GM18520 (cell line): ENCODE measurements at regions not wholly inside any gene's neighbourhood (a gene's known extent, or its start where the extent isn't known, plus 50 kb on each side); places are given as distances from the start of the nearest gene placed in this dataset.
"Not testable (repeated sequence)": the region's sequence is repeated elsewhere in the genome, so short reads cannot be mapped to it uniquely, and the experiment has no call there.

Experiments used
- ATAC-seq: cut with Tn5 transposase; IDR thresholded peaks from one replicate; pipeline ENCODE4 v1.9.1; 2021; ENCODE audit not compliant: unreplicated experiment

GRCh38 chr18:78813156-78813555, 166.5 kb upstream of the SALL3 start:
- no peak for ATAC-seq

- no peak for ATAC-seq
These were observed 165.5 kb upstream of the SALL3 start for GRCh38 chr18:78813936-78814710.

DNA sequence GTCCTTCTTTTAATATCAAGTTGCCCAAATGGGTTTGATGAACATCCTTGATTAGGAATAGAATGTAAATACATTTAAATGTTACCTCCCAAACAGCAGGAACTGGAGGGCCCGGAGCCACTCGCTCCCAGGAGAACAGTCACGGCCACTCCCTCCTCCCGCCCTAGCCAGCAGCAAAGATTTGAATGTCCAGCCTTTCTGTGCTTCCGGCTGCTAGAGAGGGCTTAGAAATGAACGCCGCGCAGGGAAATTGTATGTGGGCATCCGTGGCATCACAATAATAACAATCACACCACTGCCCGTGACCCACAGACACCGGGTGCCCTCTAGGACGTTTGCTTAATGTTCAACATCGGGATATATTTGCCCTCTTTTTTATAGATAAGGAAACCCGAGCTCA, 164.9 kb upstream of the SALL3 start:
- no peak for ATAC-seq

DNA sequence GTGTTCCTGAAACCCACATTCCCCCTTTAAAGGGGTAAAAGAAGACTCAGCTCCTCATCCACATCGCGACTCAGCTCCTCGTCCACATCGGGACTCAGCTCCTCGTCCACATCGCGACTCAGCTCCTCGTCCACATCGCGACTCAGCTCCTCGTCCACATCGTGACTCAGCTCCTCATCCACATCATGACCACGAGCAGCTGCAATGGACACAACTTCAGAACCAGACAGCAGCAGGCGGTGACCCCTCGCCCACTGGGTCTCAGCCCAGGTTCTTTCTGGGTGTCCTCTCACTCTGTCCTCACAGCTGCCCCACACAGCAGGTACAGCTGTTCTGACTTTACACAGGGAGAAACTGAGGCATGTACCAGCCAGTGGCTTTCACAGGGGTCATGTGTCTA, 163.5 kb upstream of the SALL3 start:
- no peak for ATAC-seq

- no peak for ATAC-seq
These were observed 162.7 kb upstream of the SALL3 start for GRCh38 chr18:78816916-78817315.

- no peak for ATAC-seq
These were observed 161.1 kb upstream of the SALL3 start for GRCh38 chr18:78818495-78818894.

DNA sequence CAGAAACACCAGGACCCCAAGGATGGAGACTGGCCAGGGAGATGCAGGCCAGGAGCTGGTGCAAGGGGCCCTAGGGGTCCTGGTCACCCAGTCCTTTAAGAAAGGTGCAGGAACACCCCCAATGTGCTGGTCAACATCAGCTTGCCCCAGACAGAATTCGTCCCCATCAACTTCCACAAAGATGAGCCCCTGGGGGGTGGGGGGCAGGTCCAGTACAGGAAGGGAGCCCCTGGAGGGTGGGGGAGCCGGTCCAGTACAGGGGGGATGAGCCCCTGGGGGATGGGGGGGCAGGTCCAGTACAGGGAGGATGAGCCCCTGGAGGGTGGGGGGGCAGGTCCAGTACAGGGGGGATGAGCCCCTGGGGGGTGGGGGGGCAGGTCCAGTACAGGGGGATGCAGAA, 160.7 kb upstream of the SALL3 start:
- no peak for ATAC-seq

- no peak for ATAC-seq
These were observed 159.3 kb upstream of the SALL3 start for GRCh38 chr18:78820161-78820834.

DNA sequence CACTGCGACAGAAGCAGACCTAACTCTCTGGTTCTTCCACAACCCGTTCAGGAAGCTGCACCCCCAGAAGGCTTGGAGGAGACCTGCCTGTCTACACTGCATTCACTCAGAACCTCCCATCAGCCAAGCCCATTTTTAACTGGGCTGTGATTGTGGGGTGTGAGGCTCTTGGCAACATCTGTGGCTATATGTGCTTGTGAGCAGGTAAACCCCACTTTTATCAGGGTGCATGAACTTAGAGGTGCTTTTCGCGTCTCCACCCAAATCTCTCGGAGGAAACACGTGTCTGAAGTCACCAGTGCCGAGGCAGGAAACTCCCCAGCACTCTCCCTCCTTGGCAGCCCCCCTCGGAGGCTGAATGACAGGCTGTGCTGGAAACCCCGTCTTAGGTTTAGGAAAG, 158.2 kb upstream of the SALL3 start:
- ATAC-seq = no peak

DNA sequence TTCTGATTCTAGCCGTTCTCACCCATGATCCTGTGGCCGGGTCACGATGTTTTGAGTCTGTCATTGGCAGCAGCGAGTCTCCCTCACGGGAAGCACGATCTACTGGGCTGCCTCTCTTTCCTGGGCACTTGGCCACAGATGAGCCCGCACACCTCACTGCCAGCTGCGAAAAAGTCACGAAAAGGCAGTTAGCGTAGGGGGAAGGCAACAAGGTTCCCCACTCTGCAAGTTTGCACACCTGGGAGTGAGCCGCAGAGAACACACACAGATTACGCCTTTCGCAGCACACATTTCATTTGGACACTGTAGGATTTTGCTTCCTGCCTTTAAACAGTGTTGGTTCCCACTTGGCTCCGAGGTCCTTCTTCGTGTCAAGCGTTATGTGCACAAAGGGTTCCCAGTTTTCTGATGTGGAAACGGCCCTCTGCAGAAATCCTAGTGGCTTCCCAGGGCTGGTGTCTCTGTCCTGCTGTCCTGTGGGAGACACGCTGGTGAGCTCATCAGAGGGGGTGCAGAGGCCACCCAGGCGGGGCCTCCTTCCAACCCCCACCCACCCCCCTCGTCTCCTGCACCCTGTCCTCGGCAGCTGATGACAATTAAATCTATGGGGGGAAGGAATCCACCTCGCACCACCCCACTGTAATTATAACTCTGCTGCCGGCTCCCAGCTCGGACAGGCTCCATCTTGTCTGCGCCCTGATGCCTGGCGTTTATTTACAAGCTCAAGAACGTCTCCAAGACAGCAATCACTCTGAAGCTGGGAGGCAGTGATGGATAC, 157.3 kb upstream of the SALL3 start:
- ATAC-seq = no peak

DNA sequence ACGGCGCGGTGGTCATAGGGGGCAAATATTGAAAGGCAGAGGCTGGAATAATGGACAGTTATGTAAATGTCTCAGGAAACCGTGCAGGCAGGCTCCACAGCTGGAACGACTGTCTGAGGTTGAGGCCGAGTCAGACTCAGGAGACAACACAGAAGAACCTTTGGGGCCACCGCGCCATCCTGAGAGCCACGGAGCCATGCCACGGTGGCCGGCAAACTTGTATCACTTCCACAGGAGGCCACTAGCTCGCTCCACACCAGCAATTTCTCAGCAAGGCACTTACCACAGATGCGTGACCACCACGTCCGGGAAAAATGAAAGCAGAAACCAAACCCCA, 156.7 kb upstream of the SALL3 start:
- ATAC-seq = no peak

GRCh38 chr18:78825168-78825567, 154.4 kb upstream of the SALL3 start:
- ATAC-seq = no peak

DNA sequence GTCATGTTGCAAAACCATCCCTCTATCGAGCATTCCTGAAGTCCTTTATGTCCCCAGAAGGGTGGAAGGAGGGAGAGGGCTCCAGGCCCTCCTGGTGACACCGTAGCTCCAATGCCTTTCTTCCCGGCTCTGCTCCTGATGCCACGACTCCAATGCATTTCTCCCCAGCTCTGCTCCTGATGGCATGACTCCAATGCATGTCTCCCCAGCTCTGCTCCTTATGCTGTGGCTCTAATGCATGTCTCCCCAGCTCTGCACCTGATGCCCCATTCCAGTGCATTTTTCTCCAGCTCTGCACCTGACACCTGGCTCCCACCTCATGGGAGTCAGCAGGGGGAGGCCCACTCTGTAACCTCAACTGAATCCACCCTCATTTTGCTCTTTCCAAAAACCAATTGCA, 153.0 kb upstream of the SALL3 start:
- ATAC-seq = no peak

DNA sequence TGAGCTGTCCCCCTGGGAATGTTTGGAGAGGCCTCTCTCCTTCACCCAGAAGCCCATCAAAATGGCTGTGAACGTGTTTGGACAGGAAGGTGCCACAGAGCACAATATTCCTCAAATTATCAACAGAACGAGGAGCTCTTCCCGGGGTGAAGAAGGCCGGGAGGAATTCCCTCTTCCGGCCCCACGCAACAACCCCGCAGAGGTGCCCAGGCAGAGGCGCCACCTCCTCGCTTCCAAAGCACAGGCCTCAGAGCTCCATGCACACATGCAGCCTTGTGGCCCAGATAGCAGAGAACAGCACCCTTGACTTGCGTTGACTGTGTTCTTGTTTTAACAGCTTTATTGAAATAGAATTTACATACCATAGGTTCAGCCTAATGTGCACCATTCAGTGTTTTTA, 152.5 kb upstream of the SALL3 start:
- no peak for ATAC-seq

DNA sequence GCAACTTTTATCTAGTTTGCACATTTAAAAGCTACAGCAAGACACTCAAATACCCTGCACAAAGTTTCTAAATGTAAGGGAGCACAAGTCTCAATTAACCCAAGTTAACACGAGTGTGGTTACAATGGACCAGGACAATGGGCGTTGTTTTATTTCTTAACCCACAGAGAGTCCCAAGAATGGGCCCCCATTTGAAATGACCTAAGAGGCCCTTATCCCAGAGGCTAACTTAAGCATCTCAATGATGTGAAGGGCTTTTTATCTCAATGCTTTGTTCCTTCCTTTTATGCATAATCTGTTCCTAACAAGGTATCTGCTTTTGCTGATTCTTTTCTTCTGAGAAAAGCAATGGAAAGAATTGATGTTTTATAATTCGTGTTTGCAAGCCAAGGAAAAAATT, 151.5 kb upstream of the SALL3 start:
- ATAC-seq = no peak

DNA sequence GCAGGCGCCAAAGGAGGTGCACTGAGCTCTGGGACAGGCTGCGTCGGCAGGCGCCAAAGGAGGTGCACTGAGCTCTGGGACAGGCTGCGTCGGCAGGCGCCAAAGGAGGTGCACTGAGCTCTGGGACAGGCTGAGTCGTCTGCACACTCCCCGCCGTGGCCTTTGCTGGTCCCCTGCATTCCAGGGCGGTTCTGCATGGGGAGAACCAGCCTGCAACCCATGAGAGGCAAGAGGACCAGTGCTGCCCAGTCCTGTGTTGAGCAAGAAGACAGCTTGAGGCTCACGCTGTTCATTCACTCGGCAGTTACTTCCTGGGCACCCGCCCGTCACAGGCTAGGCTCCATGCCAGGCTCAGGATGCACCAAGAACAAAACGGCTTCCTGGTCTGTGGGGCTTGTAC, 150.6 kb upstream of the SALL3 start:
- ATAC-seq = not testable (repeated sequence)

GRCh38 chr18:78830161-78830560, 149.5 kb upstream of the SALL3 start:
- ATAC-seq = no peak

GRCh38 chr18:78830826-78831225, 148.8 kb upstream of the SALL3 start:
- no peak for ATAC-seq

- ATAC-seq = no peak
These were observed 148.0 kb upstream of the SALL3 start for GRCh38 chr18:78831603-78832002.

DNA sequence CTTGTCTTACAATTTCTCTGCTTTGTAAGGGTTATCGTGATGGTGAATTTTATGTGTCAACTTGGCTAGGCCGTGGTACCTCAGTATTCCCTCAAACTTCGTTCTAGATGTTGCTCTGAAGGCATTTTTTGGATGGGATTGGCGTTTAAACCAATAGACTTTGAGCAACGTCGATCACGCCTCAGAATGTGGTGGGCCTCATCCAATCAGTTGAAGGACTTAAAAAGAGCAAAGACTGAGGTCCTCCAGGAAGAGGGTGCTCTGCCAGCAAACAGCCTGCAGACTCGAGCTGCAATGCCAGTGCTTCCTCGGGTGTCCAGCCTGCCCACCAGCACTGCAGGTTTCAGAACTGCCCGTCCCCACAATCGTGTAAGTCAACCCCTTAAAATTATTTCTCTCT, 145.8 kb upstream of the SALL3 start:
- ATAC-seq = no peak

GRCh38 chr18:78836838-78837237, 142.8 kb upstream of the SALL3 start:
- no peak for ATAC-seq

GRCh38 chr18:78837754-78838153, 141.9 kb upstream of the SALL3 start:
- ATAC-seq = no peak
